ENCODE measurements at regions not wholly inside any gene's neighbourhood (a gene's known extent, or its start where the extent isn't known, plus 50 kb on each side); places are given as distances from the start of the nearest gene placed in this dataset.

- no peak for TF ChIP-seq CTCF (conservative IDR thresholded peaks at IDR 0.05; ENCODE audit: low read length)
- no peak for TF ChIP-seq EZH2phosphoT487 (IDR thresholded peaks at IDR 0.05; ENCODE audit: borderline replicate concordance, low read depth, low read length)
These were observed 1228.3 kb upstream of the FAM98A start for GRCh38 chr2:34827398-34827797.

Data from OCI-LY7 (cell line).